Endothelial cell of umbilical vein (primary cell): ENCODE measurements at regions not wholly inside any gene's neighbourhood (a gene's known extent, or its start where the extent isn't known, plus 50 kb on each side); places are given as distances from the start of the nearest gene placed in this dataset.

Source experiments
- BruUV-seq: library from RNA; stranded (reverse); fragments of 400-500 nt; replicated peaks from 2 replicates; lab custom pipeline; 2021; lab: Mats Ljungman, UMichigan
- CTCF ChIA-PET: fragments of 300-600, 350-600 bp; sonication (Branson Sonifier 250); formaldehyde crosslinking; loops from one replicate; lab custom pipeline; 2021; ENCODE audit warnings: antibody characterized with exemption, inconsistent platforms; lab: Charles Lee
- POLR2A ChIA-PET: fragments of 300-600, 350-600 bp; sonication (Branson Sonifier 250); formaldehyde crosslinking; loops from one replicate; lab custom pipeline; 2021; ENCODE audit warnings: antibody characterized with exemption, inconsistent platforms; lab: Charles Lee
- DNase-seq: peaks from one replicate; pipeline ENCODE4 v3.0.0-alpha.2; 2011; ENCODE audit warnings: low read depth, low spot score
- FAIRE-seq: peaks from 2 replicates; lab custom pipeline; 2011; peaks lifted over from hg19 to GRCh38; lab: Jason Lieb, UNC
- H2AFZ ChIP-seq: 2 replicates; pipeline ENCODE4 v1.6.0; 2012; ENCODE audit warnings: low read depth, low read length, control low read depth, inconsistent platforms
- H3K27ac ChIP-seq: 2 replicates; pipeline ENCODE4 v1.5.1; 2011; ENCODE audit warnings: low read depth, mild to moderate bottlenecking, control low read depth, low read length, moderate library complexity; ENCODE audit not compliant: insufficient read depth
- H3K27me3 ChIP-seq, 2 experiments: 2 replicates each; pipeline versions ENCODE4 v1.6.0 to v1.6.1; 2011; ENCODE audit warnings: low read length in 2 of 2, mixed read lengths in 1 of 2; ENCODE audit not compliant: control insufficient read depth in 2 of 2, insufficient read depth in 2 of 2
- H3K36me3 ChIP-seq, 2 experiments: 2 replicates in 1 of 2; 3 replicates in 1 of 2; pipeline ENCODE4 v1.5.1; 2011; ENCODE audit warnings: low read length in 2 of 2, mild to moderate bottlenecking in 1 of 2, moderate library complexity in 1 of 2; ENCODE audit not compliant: control insufficient read depth in 2 of 2, insufficient read depth in 2 of 2; ENCODE audit errors: extremely low read depth in 1 of 2
- H3K4me1 ChIP-seq: 3 replicates; pipeline ENCODE4 v1.5.1; 2011; ENCODE audit warnings: mild to moderate bottlenecking, low read length; ENCODE audit not compliant: control insufficient read depth, insufficient read depth; ENCODE audit errors: extremely low read depth
- H3K4me2 ChIP-seq: 2 replicates; pipeline ENCODE4 v1.6.1; 2011; ENCODE audit warnings: low read length, control low read depth, mixed read lengths; ENCODE audit not compliant: insufficient read depth
- H3K4me3 ChIP-seq, 3 experiments: fragments of 200-600 bp in 1 of 3; sonication (generic), shearing (Covaris generic) in 1 of 3; replicated peaks in 1 of 3; 2 replicates each; pipeline ENCODE4 v1.5.1; 2011 to 2016; ENCODE audit warnings: control low read depth in 3 of 3, low read length in 3 of 3, mild to moderate bottlenecking in 2 of 3, inconsistent platforms in 1 of 3, low read depth in 1 of 3, moderate library complexity in 1 of 3; ENCODE audit not compliant: insufficient read depth in 1 of 3
- H3K79me2 ChIP-seq: 2 replicates; pipeline ENCODE4 v1.6.0; 2012; ENCODE audit warnings: low read length, inconsistent platforms; ENCODE audit not compliant: control insufficient read depth, insufficient read depth
- H3K9ac ChIP-seq: replicated peaks from 2 replicates; pipeline ENCODE3; 2011; ENCODE audit warnings: low read length, control low read depth; ENCODE audit not compliant: insufficient read depth; ENCODE audit errors: extremely low read depth
- H3K9me1 ChIP-seq: replicated peaks from 3 replicates; pipeline ENCODE4 v1.6.0; 2011; ENCODE audit warnings: mild to moderate bottlenecking, low read length; ENCODE audit not compliant: control insufficient read depth, insufficient read depth; ENCODE audit errors: extremely low read depth
- H3K9me3 ChIP-seq: replicated peaks from 2 replicates; pipeline ENCODE4 v1.5.1; 2012; ENCODE audit warnings: low read length, inconsistent platforms; ENCODE audit not compliant: control insufficient read depth, insufficient read depth
- H4K20me1 ChIP-seq: replicated peaks from 2 replicates; pipeline ENCODE3; 2011; ENCODE audit warnings: mild to moderate bottlenecking, low read length; ENCODE audit not compliant: control insufficient read depth, insufficient read depth; ENCODE audit errors: extremely low read depth
- CTCF ChIP-seq, 2 donors: IDR thresholded peaks; 1 replicate in 1 of 2; 2 replicates in 1 of 2; pipeline ENCODE4 v1.5.1; 2011; ENCODE audit warnings: low read length in 2 of 2, mild to moderate bottlenecking in 2 of 2, moderate library complexity in 2 of 2, control low read depth in 1 of 2, inconsistent platforms in 1 of 2, low read depth in 1 of 2; ENCODE audit not compliant: insufficient read depth in 1 of 2; ENCODE audit errors: extremely low read depth in 1 of 2
- EZH2 ChIP-seq: IDR thresholded peaks from 2 replicates; pipeline ENCODE4 v1.6.1; 2012; ENCODE audit warnings: borderline replicate concordance, low read depth, mild to moderate bottlenecking, moderate library complexity, low read length, inconsistent platforms; ENCODE audit not compliant: severe bottlenecking
- FOS ChIP-seq: IDR thresholded peaks from 2 replicates; pipeline ENCODE4 v1.6.1; 2011; ENCODE audit warnings: mild to moderate bottlenecking, low read length, moderate library complexity, borderline replicate concordance; ENCODE audit not compliant: insufficient read depth
- GATA2 ChIP-seq: IDR thresholded peaks from 2 replicates; pipeline ENCODE4 v1.7.0; 2011; ENCODE audit warnings: low read depth, mild to moderate bottlenecking, moderate library complexity, mixed read lengths, low read length; ENCODE audit not compliant: insufficient read length, insufficient read depth
- JUN ChIP-seq: IDR thresholded peaks from 2 replicates; pipeline ENCODE4 v1.6.1; 2011; ENCODE audit warnings: borderline replicate concordance, low read depth; ENCODE audit not compliant: insufficient read length, insufficient read depth
- MAX ChIP-seq: IDR thresholded peaks from 2 replicates; pipeline ENCODE4 v1.6.1; 2011; ENCODE audit not compliant: insufficient read depth, insufficient read length
- MYC ChIP-seq: IDR thresholded peaks from one replicate; pipeline ENCODE4 v1.6.1; 2011; ENCODE audit warnings: mild to moderate bottlenecking, low read depth, low read length
- POLR2A ChIP-seq: IDR thresholded peaks from 2 replicates; pipeline ENCODE4 v1.6.1; 2012; ENCODE audit warnings: low read depth, mild to moderate bottlenecking, control low read depth, low read length
- POLR2AphosphoS5 ChIP-seq: IDR thresholded peaks from 2 replicates; pipeline ENCODE4 v1.6.1; 2012; ENCODE audit warnings: low read depth, mild to moderate bottlenecking, control low read depth, low read length, moderate library complexity; ENCODE audit not compliant: insufficient read depth
- dilution Hi-C: fragments of 300-500 bp; cut with MboI; formaldehyde crosslinking; loops from one replicate; pipeline ENCODE4 v1.15.0; 2019; ENCODE audit warnings: low sequenced_read_pairs; ENCODE audit not compliant: extremely low pct_ligation_motif_present
- intact Hi-C: fragments of 100-400 bp; cut with micrococcal nuclease; formaldehyde crosslinking; loops from one replicate; pipeline ENCODE4 v1.10.0; 2022

GRCh38 chr11:22430141-22430541, 92.0 kb downstream of the SLC17A6 start:
- POLR2A ChIA-PET, result no interaction called here
- no peak for TF ChIP-seq MAX
- no peak for TF ChIP-seq MYC
- no peak for TF ChIP-seq JUN
- no peak for TF ChIP-seq GATA2
- no peak for TF ChIP-seq POLR2AphosphoS5
- TF ChIP-seq EZH2, result no peak
- TF ChIP-seq FOS, result no peak
- TF ChIP-seq CTCF (IDR thresholded peaks at IDR 0.05; ENCODE audit: extremely low read depth in 1 of 2, insufficient read depth in 1 of 2, low read depth in 1 of 2, low read length in 2 of 2), result no peak
- TF ChIP-seq POLR2A, result no peak
- dilution Hi-C loops, result no loop called here

More at GRCh38 chr11:22430141-22430541, 92.0 kb downstream of the SLC17A6 start:
- Histone ChIP-seq H3K27ac (no peak overlapping the region), H3K9ac (no peak overlapping the region), H3K9me3 (no peaks in the 10 kb centered on the region), H3K79me2 (no peaks in the 10 kb centered on the region), H4K20me1 (no peaks in the 10 kb centered on the region), H2AFZ (no peak overlapping the region), H3K9me1 (no peaks in the 10 kb centered on the region), H3K4me1 (peaks cover 10% of the 10 kb centered on the region), H3K4me3 (no peak overlapping the region), H3K27me3 (peaks cover 3 to 8% of the 10 kb centered on the region in 2 experiments), H3K36me3 (no peaks in the 10 kb centered on the region), H3K4me2 (no peak overlapping the region)
- CTCF ChIA-PET, result interaction anchor here (0.7 to 0.9 kb wide), 2 partner anchors 13 to 358 kb away, joined by 3 read pairs; no protein-coding TSS in a partner anchor
- DNase-seq (no peak), FAIRE-seq (no peak)
- intact Hi-C loops, result loop anchor here (5.0 kb wide), 1 partner anchor 402 kb away; no protein-coding TSS in a partner anchor
- BruUV-seq, result no TSS peak
